Neural progenitor cell (in vitro differentiated cells): ENCODE measurements at regions not wholly inside any gene's neighbourhood (a gene's known extent, or its start where the extent isn't known, plus 50 kb on each side); places are given as distances from the start of the nearest gene placed in this dataset.

Experiments used
- DNase-seq: peaks from one replicate; pipeline ENCODE4 v3.0.0-alpha.2; 2016; ENCODE audit warnings: low spot score
- H2AFZ ChIP-seq: fragments of 200-600 bp; sonication (generic); replicated peaks from 2 replicates; pipeline ENCODE4 v1.6.1; 2016; ENCODE audit warnings: antibody characterized with exemption
- H3F3A ChIP-seq: fragments of 200-600 bp; sonication (generic); 2 replicates; pipeline ENCODE4 v1.6.1; 2016; ENCODE audit warnings: antibody characterized with exemption, low read depth
- H3K27ac ChIP-seq: fragments of 200-600 bp; sonication (generic); 2 replicates; pipeline ENCODE4 v1.5.1; 2016; ENCODE audit warnings: mild to moderate bottlenecking
- H3K27me3 ChIP-seq: fragments of 200-600 bp; sonication (generic); 2 replicates; pipeline ENCODE4 v1.6.1; 2016; ENCODE audit warnings: mild to moderate bottlenecking, moderate library complexity
- H3K36me3 ChIP-seq: fragments of 200-600 bp; sonication (generic); 2 replicates; pipeline ENCODE4 v1.5.1; 2016
- H3K4me1 ChIP-seq: fragments of 200-600 bp; sonication (generic); 2 replicates; pipeline ENCODE4 v1.6.1; 2016; ENCODE audit warnings: mixed run types
- H3K4me2 ChIP-seq: fragments of 200-600 bp; sonication (generic); 2 replicates; pipeline ENCODE4 v1.6.1; 2016
- H3K4me3 ChIP-seq: fragments of 200-600 bp; sonication (generic); 2 replicates; pipeline ENCODE4 v1.5.1; 2016
- H3K79me2 ChIP-seq: fragments of 200-600 bp; sonication (generic); 2 replicates; pipeline ENCODE4 v1.6.1; 2016; ENCODE audit warnings: low read depth
- H3K9ac ChIP-seq: fragments of 200-600 bp; sonication (generic); 2 replicates; pipeline ENCODE4 v1.6.1; 2016
- H3K9me3 ChIP-seq: fragments of 200-600 bp; sonication (generic); 2 replicates; pipeline ENCODE4 v1.5.1; 2016; ENCODE audit warnings: low read depth
- H4K20me1 ChIP-seq: fragments of 200-600 bp; sonication (generic); 2 replicates; pipeline ENCODE4 v1.6.1; 2016; ENCODE audit warnings: low read depth
- H3K27ac Mint-ChIP-seq: 3 replicates; pipeline ENCODE4 v1.8.0; 2021; ENCODE audit warnings: mixed read lengths
- H3K27me3 Mint-ChIP-seq: 2 replicates; pipeline ENCODE4 v1.8.0; 2022; ENCODE audit warnings: low read depth, mild to moderate bottlenecking, inconsistent platforms, moderate library complexity, mixed read lengths; ENCODE audit not compliant: insufficient read depth
- H3K36me3 Mint-ChIP-seq: 3 replicates; pipeline ENCODE4 v1.8.0; 2021; ENCODE audit warnings: mixed read lengths
- H3K4me1 Mint-ChIP-seq: 3 replicates; pipeline ENCODE4 v1.8.0; 2021; ENCODE audit warnings: mixed read lengths
- H3K4me3 Mint-ChIP-seq: 3 replicates; pipeline ENCODE4 v1.8.0; 2021; ENCODE audit warnings: mild to moderate bottlenecking, moderate library complexity, mixed read lengths
- H3K9me3 Mint-ChIP-seq: 3 replicates; pipeline ENCODE4 v1.8.0; 2020; ENCODE audit warnings: mixed read lengths
- CTCF ChIP-seq: fragments of 200-600 bp; sonication (generic); IDR thresholded peaks from 2 replicates; pipeline ENCODE4 v1.5.1; 2017; ENCODE audit warnings: antibody characterized with exemption, mild to moderate bottlenecking
- EZH2 ChIP-seq: fragments of 200-600 bp; sonication (generic); IDR thresholded peaks from 2 replicates; pipeline ENCODE4 v1.6.1; 2017; ENCODE audit warnings: antibody characterized with exemption, mild to moderate bottlenecking, moderate library complexity
- EZH2phosphoT487 ChIP-seq: fragments of 200-600 bp; sonication (generic); IDR thresholded peaks from 2 replicates; pipeline ENCODE4 v1.6.1; 2017; ENCODE audit warnings: antibody characterized with exemption

- DNase-seq = no peak
- H3K27me3 Mint-ChIP-seq = peaks cover 3% of the 10 kb centered on the region
- no peaks in the 10 kb centered on the region for H4K20me1 ChIP-seq
Observed at GRCh38 chr3:186464424-186465093, 79.6 kb downstream of the CRYGS start.

GRCh38 chr3:186461141-186461540, 83.0 kb downstream of the CRYGS start:
- no peaks in the 10 kb centered on the region for H3K79me2 ChIP-seq
- TF ChIP-seq CTCF (no peak), EZH2phosphoT487 (no peak), EZH2 (no peak)
- no peaks in the 10 kb centered on the region for H3K9me3 Mint-ChIP-seq
- H3K9me3 ChIP-seq = no peaks in the 10 kb centered on the region
- no peak overlapping the region for H3K4me3 ChIP-seq
- H3K4me2 ChIP-seq = no peak overlapping the region
- no peak overlapping the region for H3K9ac ChIP-seq
- no peak overlapping the region for H3K27ac ChIP-seq
- H3K27me3 ChIP-seq = no peaks in the 10 kb centered on the region
- peaks cover 28% of the 10 kb centered on the region for H3K4me1 ChIP-seq
- H2AFZ ChIP-seq = no peak overlapping the region
- H3K27ac Mint-ChIP-seq = no peak overlapping the region
- DNase-seq = no peak
- peaks cover 34% of the 10 kb centered on the region for H3K4me1 Mint-ChIP-seq
- no peaks in the 10 kb centered on the region for H3K36me3 Mint-ChIP-seq
- H3F3A ChIP-seq = peaks cover 15% of the 10 kb centered on the region
- H4K20me1 ChIP-seq = no peaks in the 10 kb centered on the region
- no peaks in the 10 kb centered on the region for H3K36me3 ChIP-seq
- H3K4me3 Mint-ChIP-seq = no peak overlapping the region
- no peaks in the 10 kb centered on the region for H3K27me3 Mint-ChIP-seq

More at GRCh38 chr3:186464424-186465093, 79.6 kb downstream of the CRYGS start:
- no peaks in the 10 kb centered on the region for H3K36me3 Mint-ChIP-seq
- Histone ChIP-seq H3K79me2 (no peaks in the 10 kb centered on the region), H3K4me1 (peaks cover 2% of the 10 kb centered on the region), H3F3A (no peaks in the 10 kb centered on the region), H3K27ac (no peak overlapping the region), H3K9ac (no peak overlapping the region), H3K4me3 (no peak overlapping the region), H3K36me3 (no peaks in the 10 kb centered on the region), H3K9me3 (no peaks in the 10 kb centered on the region), H3K4me2 (no peak overlapping the region), H2AFZ (no peak overlapping the region), H3K27me3 (no peaks in the 10 kb centered on the region)
- no peak for TF ChIP-seq EZH2phosphoT487
- peak; percentile 24 for TF ChIP-seq CTCF
- TF ChIP-seq EZH2 = no peak
- peaks cover 8% of the 10 kb centered on the region for H3K4me1 Mint-ChIP-seq
- no peak overlapping the region for H3K4me3 Mint-ChIP-seq
- no peak overlapping the region for H3K27ac Mint-ChIP-seq
- no peaks in the 10 kb centered on the region for H3K9me3 Mint-ChIP-seq

- no peaks in the 10 kb centered on the region for H3K9me3 ChIP-seq
- H3K27ac ChIP-seq = no peak overlapping the region
- H3K36me3 Mint-ChIP-seq = no peaks in the 10 kb centered on the region
- peaks cover 17% of the 10 kb centered on the region for H3F3A ChIP-seq
- H3K27ac Mint-ChIP-seq = no peak overlapping the region
- H3K36me3 ChIP-seq = no peaks in the 10 kb centered on the region
- no peak overlapping the region for H3K4me2 ChIP-seq
- no peaks in the 10 kb centered on the region for H3K9me3 Mint-ChIP-seq
- no peak overlapping the region for H3K4me3 Mint-ChIP-seq
- TF ChIP-seq CTCF = no peak
- no peak for TF ChIP-seq EZH2
- no peak for TF ChIP-seq EZH2phosphoT487
- no peak overlapping the region for H3K4me3 ChIP-seq
- H2AFZ ChIP-seq = no peak overlapping the region
- no peaks in the 10 kb centered on the region for H3K27me3 Mint-ChIP-seq
- H4K20me1 ChIP-seq = no peaks in the 10 kb centered on the region
- no peak overlapping the region for H3K9ac ChIP-seq
- peaks cover 44% of the 10 kb centered on the region for H3K4me1 ChIP-seq
- H3K79me2 ChIP-seq = no peaks in the 10 kb centered on the region
- no peak for DNase-seq
- peaks cover 46% of the 10 kb centered on the region for H3K4me1 Mint-ChIP-seq
- H3K27me3 ChIP-seq = no peaks in the 10 kb centered on the region
Observed at GRCh38 chr3:186459108-186459467, 85.1 kb downstream of the CRYGS start.
